GM21723 (cell line): ENCODE measurements at regions not wholly inside any gene's neighbourhood (a gene's known extent, or its start where the extent isn't known, plus 50 kb on each side); places are given as distances from the start of the nearest gene placed in this dataset.

Experiments
- ATAC-seq: cut with Tn5 transposase; IDR thresholded peaks from one replicate; pipeline ENCODE4 v1.9.1; 2021; ENCODE audit warnings: mild to moderate bottlenecking, moderate library complexity; ENCODE audit not compliant: unreplicated experiment

DNA sequence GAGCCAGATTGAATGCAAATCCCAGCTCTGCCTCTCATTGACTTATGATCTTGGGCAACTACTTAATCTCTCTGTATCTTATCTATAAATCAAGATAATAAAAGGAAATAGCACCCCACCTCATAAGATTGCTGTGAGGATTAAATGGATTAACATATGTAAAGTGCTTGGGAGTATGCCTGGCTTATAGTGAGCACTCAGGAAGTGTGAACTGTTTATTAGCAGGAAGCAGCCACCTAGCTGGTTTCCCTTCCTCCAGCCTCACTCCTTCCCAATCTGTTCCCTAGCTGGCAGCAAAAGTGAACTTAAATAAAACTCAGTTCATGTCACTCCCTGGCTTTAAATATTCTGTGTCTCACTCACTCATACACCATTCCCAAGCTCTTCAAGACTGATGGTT is 526.6 kb upstream of the PKDCC start:
- ATAC-seq, result no peak

DNA sequence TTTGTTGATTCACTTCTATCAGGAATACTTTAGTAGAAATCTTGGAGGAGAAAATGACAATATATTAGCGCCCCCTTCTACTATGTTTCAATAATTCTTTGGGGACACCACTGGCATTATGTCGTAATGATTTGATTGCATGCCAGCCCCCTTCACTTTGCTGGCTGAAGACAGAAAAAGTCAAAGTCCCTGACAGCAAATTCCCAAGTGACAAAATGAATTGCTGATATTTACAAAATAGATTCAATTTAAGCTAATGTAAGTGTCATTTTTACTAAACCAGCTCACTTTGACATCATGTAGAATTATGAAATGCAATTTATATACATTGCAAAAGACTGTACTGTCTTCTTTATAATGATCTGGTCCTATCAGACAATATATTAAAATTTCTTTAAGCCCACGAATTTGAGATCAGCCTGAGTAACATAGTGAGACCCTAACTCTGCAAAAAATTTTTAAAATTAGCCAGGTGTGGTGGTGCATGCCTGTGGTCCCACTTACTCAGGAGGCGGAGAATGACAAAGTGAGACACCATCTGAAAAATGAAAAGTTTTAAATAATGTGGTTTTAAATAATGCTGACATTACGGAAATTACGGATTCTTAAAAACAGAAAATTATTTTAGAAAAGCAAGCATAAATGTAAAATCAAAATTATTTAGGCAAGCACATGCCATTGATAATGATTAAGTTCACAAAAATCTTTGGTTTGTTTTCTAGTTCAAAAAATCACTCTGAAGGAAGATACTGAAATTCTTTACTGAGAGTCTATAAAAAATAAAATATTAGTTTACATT is 520.1 kb upstream of the PKDCC start:
- ATAC-seq, result no peak

DNA sequence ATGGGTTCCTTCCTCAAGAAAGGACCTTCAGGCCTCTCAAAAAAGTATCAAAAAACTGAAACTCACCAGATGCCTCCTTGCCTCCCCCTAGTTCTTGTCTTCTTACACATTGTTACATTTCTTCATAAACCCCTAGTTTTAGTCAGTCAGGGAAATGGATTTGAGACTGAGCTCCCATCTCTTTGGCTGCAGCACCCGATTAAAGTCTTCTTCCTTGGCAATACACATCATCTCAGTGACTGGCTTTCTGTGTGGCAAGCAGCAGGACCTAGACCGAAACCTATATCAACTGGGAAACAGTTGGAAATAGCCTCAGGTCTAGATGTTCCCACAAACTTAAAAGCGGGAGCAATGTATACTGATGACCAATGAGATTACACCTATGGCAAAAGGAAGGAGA is 512.2 kb upstream of the PKDCC start:
- no peak for ATAC-seq

GRCh38 chr2:41540272-41540998 is 507.4 kb upstream of the PKDCC start:
- ATAC-seq, result no peak

DNA sequence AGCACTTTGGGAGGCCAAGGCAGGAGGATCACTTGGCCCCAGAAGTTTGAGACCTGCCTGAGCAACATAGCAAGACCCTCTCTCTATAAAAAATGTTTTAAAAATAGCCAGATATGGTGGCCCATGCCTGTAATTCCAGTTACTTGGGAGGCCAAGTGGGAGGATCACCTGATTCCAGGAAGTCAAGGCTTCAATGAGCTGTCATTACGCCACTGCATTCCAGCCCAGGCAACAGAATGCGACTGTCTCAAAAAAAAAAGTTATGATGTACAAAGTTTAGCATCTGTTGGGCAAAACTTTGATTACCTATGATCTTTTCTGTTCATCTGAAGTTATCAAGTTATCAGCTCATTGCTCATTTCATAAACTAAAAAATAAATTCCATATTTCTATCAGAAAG is 504.1 kb upstream of the PKDCC start:
- no peak for ATAC-seq

GRCh38 chr2:41544709-41545108 is 503.1 kb upstream of the PKDCC start:
- no peak for ATAC-seq

DNA sequence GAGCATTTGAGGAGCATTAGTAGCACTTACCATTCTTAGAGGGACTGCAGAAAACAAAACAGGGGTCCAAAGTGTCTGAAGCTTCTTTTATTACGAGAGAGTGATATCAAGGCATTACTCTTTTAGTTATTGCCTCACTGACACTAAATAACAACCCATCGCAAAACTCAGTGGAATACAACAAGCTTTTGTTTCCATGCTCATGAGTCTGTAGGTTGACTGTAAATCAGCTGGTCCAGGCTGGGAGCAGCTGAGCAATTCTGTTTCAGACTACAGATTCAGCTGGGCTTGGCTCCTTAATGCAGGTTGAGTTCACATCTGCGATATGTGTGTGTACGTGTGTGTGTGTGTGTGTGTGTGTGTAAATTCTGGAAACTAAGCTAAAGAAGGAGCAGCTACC is 501.8 kb upstream of the PKDCC start:
- ATAC-seq, result no peak

DNA sequence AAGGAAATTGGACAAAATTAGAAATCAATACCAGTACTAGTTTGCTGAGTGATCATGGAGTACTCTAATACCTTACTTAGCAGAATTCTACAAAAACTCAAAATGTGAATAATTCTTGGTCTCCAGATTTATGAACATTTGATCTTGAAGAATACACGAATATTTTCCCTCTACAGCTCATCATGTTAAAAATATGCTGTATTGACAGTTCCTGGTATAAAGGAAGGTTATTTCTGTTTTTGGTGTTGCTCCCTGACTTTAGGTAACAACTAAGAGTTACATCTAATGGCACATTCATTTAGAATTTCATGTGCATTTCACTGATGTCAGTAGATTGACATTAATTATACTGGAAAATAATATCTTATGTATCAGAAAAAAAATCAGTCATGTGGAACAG is 479.2 kb upstream of the PKDCC start:
- no peak for ATAC-seq

DNA sequence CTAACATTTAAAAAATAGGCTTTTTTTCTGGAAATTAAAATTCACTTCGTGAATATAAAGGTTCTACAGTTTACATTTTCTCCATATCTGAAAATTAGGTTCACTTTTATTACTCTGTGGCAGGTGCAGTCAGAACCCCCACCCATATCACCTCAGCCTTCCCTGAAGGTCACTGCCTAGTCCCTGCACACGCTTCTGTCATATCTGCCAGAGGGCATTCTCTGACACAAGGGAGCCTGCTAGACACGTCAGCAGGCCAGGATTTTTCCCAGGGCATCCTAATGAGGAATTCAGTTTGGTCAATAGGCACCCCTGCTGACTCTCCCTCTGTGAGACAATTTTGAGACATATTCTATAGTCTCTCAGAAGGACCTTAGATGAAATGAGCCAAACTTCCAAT is 475.7 kb upstream of the PKDCC start:
- ATAC-seq, result no peak

DNA sequence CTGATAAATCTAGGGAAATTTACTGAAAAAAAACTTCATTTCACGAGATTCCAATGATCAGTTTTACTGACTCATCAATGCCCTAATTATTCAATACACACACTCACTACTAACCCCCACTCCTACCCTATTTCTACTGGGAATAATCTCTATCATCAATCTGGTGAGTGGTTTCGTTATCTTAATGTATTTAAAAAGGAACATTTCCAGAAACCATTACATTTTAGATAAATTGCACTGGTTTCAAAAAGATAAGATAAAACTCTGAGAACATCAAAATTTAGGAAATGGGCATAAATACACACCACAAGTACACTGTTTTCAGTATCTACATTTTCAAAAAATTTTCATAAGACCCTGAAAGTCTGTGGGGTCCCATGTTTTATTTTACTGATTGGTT is 471.4 kb upstream of the PKDCC start:
- no peak for ATAC-seq

DNA sequence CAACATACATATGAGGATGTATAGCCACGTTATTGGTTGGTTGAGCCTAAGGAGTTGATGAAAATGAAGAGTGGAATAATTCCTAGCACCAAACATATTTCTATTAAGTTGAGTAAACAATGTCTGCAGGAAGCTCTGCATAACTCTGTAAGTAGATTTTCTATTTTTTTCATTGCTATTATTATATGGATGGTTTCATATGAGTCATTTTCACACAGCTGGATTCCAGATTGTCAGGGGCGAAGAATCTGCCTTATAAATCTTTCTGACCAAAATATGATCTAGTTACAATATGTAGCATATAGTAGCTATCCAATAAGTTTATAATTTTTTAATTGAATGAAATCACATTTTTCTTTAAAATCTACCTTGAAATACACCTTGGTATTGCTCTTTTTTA is 468.0 kb upstream of the PKDCC start:
- no peak for ATAC-seq

- no peak for ATAC-seq
Measured at GRCh38 chr2:41580806-41581205, 467.0 kb upstream of the PKDCC start.

DNA sequence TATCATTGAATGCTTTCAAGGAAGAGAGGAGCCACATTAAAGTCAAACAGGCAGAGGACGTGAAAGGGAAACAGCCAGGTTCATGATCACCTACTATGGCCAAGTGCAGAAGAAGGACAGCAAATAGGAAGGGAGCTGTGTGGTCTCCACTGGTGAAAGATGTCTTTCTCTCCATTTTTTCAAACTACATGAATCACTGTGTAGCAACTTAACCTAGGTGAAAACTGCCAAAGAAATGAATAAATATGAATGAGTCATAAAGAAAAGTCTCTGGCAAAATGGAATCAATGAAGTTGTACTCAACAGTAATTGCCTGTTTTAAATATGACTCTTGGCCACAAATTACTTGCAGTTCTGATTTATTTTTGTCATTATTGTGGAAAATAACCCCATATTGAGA is 452.6 kb upstream of the PKDCC start:
- ATAC-seq, result no peak

DNA sequence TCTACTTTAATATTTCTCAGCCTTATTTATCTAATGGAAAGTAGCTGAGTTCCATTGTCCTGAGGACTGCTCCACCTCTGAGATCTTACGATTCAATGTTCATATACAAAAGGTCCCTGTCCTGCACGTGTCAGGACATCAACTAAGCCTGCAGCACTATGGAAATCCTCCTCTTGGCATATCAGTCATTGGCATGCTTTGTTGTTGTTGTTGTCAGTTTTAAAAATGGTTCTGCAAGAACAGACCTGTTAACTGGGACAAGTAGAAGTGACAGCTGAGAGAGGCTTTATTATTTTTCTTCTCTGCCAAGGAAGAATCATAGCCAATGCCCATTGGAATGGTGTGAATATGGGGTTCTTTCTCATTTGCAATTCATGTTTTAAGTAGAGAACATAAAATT is 450.1 kb upstream of the PKDCC start:
- ATAC-seq, result no peak

DNA sequence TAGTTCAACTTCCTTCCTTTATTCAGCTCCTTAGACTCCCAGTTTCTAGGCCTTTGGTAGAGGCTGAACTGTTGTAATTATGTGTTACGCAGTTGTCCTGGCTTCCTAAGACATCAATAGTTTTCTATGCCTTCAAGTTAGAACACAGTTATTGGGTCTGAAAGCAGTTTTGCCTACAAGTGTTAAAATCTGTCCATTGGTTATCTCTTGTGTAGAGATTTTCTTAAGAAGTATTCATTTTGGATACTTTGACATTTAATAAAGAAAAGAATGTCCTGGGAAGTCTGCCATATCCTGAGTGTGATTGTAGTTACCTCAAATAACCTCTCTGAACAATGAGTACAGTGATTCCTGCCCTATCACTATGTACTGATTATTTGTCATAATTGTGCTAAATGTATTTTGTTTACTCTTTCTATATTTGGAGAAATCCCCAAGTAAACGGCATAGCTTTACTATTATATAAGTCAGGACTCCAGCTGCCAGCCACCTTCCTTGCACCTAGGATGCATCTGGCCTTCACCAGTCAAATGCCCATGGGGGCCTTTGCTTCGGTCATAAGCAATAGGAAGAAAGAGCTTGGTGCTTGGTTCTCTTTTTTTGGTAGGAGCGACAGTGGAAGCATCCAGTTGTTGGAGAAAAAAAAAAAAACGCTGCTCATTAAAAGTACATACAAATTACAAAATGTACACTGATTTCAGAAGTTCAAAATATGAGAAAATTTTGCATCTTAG is 449.5 kb upstream of the PKDCC start:
- ATAC-seq, result no peak

- ATAC-seq, result no peak
Measured at GRCh38 chr2:41600460-41600859, 447.4 kb upstream of the PKDCC start.

- no peak for ATAC-seq
Measured at GRCh38 chr2:41602341-41602740, 445.5 kb upstream of the PKDCC start.

GRCh38 chr2:41605311-41605710 is 442.5 kb upstream of the PKDCC start:
- no peak for ATAC-seq

DNA sequence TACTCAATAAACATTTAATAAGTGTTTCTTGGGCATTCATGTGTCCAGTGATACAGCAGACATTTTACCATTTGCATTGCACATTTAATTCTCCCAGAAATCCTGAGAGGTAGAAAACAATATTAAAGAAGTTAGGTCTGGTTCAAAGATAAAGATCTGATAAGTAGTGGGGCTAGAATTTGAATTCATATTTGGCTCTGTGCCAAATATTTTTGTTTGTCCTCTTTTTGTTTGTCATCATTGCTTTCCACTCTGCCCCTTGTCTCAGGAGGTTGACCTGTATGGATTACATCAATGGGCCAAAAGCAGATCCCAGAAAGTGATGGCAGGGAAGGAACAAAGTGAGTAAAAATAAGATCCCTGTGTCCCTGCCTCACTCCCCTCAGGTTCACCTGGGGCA is 441.9 kb upstream of the PKDCC start:
- no peak for ATAC-seq

DNA sequence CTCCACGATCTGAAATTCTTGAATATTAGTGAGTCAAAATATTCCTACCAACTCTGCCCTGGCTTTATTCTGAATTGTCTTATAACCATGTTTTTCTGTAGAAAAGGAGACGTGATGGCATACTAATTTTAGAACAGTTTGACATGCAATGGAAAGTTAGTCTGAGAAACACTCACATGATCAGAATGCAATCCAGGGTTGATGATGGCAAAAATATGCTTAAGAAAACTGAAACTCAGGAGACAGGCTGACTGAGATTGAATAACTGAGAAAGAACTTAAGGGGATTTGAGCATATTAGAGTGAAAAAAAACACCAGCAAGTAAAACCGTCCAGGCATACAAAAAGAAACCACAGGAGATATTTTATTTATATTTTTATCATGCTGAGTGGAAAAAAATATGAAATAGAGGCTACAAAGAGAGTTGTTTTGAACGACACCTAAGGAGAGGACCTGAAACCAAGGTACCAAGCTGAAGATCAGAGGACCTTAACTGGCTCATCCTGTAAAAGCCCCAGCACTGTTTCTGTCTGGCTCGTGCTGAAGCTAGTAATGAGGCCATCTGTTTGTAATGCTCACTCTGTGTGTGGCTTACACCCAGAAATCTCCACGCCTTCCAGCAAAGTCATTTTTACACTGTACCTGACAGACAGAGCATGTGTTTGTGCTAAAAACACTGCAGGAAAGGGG is 437.2 kb upstream of the PKDCC start:
- ATAC-seq, result no peak

DNA sequence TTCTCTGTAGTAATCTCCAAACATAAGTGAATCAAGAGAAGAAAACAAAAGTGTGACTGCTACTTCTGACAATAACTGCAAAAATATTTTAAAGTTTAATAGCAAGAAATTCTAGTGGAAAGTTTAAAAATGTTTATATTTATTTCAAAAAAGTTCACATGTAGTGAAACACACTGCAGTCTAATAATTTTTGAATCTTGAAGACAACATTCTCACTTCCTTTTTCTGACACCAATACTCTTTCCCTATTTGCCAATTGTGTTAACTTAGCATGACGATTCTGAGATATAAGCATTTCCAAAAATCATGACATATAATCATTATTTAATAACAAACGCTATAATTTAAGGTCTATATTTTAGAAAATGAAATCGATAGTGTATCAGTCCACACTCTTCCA is 429.1 kb upstream of the PKDCC start:
- peak; percentile 57 for ATAC-seq
